SH-SY5Y (cell line): ENCODE measurements at regions not wholly inside any gene's neighbourhood (a gene's known extent, or its start where the extent isn't known, plus 50 kb on each side); places are given as distances from the start of the nearest gene placed in this dataset.

ENCODE experiments used
- GATA2 ChIP-seq: IDR thresholded peaks from 2 replicates; pipeline ENCODE4 v1.6.1; 2011; ENCODE audit warnings: mild to moderate bottlenecking, low read depth, low read length
- GATA3 ChIP-seq: IDR thresholded peaks from 2 replicates; pipeline ENCODE4 v1.6.1; 2011; ENCODE audit warnings: low read depth, mild to moderate bottlenecking, low read length, moderate library complexity

DNA sequence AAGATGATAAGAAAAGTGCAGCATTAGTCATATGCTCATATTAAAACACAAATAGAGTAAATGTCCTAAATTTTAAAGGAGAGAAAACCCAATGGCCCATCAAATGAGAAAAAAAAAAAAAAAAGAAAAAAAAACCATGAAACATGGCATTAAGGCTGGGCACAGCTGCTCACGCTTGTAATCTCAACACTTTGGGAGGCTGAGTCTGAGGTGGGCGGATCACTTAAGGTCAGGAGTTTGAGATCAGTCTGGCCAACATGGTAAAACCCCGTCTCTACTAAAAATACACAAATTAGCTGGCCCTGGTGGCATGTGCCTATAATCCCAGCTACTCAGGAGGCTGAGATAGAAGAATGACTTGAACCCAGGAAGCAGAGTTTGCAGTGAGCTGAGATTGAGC lies 515.5 kb upstream of the ANO3 start:
- TF ChIP-seq GATA2 (no peak), GATA3 (no peak)

DNA sequence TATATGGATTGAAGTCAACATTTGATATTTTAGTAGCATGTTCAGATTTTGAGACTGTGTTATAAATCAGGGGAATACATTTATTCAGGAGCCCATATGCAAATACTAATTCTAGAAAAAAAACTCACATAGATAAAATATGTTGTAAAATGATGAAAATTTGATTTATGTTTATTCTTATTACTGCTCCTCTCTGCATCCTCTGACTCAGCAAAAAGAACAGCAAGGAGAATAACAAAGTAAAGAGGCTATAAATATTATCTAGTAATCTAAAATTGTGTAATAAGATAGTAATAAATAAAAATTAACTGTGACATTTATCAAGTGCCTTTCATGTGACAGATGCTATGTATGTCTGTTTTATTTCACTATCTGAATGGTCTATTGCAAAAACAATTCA lies 507.2 kb upstream of the ANO3 start:
- TF ChIP-seq GATA2 (no peak), GATA3 (no peak)

DNA sequence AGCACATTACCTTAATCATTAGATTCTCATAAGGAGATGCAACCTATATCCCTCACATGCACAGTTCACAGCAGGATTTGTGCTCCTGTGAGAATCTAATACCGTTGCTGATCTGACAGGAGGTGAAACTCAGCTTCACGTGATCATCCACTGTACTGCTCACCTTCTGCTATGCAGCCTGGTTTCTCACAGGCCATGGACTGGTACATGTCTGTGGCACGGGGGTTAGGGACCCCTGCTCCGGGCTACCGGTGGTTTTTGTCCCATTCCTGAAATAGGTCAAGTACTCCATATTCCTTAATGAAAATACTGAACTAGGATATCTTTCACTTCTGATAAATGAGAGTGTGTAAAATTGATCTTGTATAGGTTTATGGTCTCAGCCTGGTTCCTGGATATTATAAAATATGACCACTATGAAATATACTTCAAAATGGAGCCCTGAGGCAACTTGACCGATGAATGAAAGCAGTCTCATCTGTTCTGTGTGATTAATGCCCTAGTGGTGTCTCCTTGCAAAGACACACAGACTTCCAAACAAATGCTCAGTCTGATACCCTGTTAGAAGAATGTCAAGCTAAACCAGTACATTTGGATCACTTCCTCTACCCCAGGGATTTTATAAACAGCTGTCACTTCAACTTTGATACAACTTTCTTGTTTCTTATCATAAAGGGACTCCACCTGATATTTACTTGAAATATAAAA lies 492.9 kb upstream of the ANO3 start:
- no peak for TF ChIP-seq GATA2
- TF ChIP-seq GATA3, result no peak

DNA sequence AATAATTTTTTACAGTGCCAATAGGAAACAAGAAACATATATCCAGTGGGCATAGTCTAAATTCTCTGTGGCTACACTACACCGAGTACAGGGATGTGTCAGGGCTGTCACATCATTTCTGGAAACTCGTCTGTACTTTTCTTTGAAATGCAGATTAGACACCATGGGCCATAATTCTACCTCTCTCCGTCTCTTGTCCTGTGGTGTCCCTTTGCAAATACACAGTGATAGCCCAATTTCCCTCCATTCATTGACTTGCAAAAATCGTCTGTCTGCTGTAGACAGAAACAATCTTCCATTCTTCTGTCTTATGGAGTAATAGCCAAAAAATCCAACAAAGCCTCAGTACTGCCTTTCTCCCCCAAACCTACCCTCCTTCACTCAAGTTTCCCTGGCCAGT lies 487.1 kb upstream of the ANO3 start:
- TF ChIP-seq GATA2 (no peak), GATA3 (no peak)

DNA sequence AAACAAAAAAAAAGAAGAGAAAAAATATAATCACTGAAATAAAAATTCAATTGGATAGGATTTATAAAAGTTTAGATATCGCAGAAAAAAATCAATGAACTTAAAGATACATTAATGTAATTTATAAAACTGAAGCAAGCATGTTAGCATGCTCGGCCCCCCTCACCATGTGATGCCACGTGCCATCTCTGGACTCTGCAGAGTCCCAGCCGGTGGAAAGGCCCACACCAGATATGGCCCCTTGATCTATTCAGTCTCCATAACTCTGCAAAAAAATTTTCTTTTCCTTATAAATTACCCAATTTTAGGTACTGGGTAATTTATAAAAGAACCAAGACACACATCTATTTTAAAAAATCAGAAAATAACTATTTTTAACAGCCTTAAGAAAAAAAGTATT lies 476.0 kb upstream of the ANO3 start:
- TF ChIP-seq GATA3 (no peak), GATA2 (no peak)

DNA sequence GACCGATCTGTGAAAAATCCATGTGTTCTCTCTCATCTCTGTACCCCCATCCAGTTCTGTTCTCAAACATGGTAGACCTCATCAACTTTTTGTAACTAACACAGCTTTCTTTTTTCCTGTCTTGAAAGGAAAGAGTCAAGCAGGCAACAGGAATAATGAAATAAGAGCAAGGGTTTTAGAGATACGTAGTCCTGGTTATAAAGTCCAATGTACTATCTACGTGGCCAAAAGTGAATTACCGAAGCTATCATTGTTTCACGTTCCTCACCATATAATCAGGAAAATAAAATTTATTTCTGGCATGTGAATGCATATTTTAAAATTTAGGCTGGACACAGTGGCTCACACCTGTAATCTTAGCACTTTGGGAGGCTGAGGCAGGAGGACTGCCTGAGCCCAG lies 472.2 kb upstream of the ANO3 start:
- TF ChIP-seq GATA2 (no peak), GATA3 (no peak)

DNA sequence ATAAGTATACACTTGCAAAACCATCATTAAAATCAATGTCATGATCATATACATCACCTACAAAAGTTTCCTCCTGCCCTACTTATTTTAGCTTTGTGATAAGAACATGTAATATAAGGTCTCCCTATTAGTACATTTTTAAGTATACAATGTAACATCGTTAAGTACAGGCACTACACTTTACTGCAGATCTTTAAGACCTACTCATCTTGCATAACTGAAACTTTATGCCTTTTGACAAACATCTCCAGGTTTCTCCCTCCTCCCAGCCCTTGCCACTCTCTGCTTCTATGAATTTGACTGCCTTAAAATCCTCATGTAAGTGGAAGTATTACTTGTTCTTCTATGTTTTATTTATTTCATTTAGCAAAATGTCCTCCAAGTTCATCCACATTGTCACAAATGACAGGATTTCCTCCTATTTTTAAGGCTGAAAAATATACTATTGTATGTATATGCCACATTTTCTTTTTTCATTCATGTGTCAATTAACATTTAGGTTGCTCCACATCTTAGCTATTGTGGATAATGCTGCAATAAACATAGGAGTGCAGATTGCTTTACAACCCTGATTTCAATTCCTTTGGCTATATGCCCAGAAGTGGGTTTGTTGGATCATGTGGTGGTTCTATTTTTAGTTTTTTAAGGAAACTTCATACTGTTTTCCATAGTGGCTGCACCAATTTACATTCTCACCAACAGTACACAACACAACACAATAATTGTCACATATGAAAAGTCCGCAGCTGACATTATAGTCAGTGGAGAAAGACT lies 471.1 kb upstream of the ANO3 start:
- no peak for TF ChIP-seq GATA2
- TF ChIP-seq GATA3, result no peak

DNA sequence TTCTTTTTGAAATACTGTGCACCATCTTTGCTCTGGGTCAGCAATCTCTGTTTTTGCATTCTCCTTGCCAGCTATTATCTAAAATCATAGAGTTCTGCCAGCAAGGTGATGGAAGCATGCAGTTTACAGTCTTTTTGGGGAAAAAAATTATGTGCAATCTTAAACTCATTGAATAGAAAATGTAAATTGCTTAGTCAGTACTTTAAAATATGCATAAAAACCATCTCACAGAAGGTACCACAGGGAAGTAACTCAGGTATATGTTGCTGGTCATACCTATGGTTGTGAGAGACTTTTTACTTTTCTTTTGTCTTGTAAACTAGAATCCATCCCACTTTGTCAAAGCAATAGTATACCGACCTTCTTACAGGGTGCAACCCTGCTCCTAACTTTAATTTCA lies 469.8 kb upstream of the ANO3 start:
- TF ChIP-seq GATA3, result no peak
- TF ChIP-seq GATA2, result no peak

DNA sequence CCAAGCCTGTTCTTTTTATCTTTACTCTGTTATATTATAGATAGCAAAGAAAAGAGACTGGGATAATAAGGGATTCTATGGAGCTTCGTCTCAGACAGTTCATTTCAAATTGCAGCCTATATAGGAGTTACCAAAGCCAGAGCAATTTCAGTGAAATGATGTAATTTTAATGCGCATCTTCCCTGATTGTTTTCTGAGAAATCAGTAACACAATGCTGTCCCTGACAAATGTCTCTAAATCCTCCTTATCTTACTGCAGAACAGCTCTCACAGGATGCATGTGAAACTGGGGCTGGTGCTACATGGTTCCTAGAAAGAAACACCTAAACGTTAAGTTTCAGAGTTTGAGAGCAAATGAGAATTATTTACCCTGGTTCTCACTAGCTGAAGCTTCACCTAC lies 467.9 kb upstream of the ANO3 start:
- TF ChIP-seq GATA3, result no peak
- no peak for TF ChIP-seq GATA2

DNA sequence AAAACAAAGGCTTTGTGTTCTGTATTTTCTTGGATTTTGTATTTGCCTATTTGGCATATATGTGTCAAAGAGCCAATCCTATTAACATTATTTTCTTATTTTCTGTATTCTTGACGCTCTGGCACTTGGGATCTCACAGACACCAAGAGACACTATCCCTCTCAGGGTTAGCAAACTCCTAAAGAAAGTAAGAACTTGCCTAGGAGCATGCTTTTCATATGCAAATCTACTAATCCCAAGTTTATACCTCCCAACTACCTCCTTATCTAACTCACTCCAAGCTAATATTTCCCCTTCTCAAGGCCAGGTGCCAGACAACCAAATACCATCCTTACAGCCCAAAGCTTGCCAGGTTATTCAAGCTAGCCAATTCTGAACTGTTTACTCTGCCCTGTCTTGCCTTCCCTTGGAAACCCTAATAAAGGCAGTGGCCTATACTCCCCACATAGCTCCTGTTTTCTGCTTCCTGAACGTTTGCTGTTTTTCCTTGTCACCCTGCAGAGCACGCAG lies 455.4 kb upstream of the ANO3 start:
- no peak for TF ChIP-seq GATA3
- no peak for TF ChIP-seq GATA2

DNA sequence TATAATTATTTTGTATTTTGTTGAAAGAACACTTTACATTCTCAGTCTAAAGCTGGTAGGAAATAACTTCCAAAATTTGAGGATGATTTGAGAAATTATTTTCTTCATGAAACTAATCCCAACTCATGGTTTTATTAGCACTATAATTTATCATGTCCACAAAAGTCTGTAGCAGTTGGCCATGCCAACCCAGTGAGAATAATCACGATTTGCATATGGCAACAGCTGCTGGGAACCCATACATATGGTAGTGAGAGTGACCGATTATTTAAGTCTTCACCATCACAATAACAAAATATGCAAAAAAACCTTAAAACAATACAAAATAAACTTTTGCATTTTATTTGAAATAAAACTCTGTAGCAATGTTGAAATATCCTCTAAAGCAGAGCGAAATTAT lies 445.9 kb upstream of the ANO3 start:
- no peak for TF ChIP-seq GATA2
- no peak for TF ChIP-seq GATA3

DNA sequence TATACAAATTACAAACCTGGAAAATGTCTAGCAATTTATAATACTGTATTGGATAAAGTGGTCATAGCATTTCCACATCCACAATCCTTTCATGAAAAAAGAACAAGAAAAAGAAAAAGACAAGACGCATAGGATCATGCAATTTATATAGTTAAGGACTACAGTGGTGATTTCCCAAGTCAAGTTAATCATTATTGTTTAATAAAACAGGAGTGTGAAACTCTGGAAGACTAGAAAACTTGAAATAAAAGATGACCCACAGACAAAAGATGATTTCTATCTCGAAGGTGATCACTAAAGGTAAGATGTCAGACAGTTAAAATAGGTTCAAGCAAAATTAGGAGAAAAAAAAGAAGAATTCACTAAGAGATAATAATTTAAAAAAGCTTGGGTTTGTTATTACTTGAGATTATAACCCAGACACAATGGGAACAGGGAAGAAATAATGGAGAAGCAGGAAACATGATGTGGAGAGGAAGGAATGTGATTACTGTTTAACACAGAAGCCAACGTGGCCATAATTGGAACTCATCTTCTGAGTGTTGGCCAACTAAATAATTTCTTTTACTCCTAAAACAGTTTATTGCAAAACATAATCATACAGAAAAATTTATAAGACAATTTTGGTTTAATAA lies 441.2 kb upstream of the ANO3 start:
- TF ChIP-seq GATA2 (no peak), GATA3 (no peak)

DNA sequence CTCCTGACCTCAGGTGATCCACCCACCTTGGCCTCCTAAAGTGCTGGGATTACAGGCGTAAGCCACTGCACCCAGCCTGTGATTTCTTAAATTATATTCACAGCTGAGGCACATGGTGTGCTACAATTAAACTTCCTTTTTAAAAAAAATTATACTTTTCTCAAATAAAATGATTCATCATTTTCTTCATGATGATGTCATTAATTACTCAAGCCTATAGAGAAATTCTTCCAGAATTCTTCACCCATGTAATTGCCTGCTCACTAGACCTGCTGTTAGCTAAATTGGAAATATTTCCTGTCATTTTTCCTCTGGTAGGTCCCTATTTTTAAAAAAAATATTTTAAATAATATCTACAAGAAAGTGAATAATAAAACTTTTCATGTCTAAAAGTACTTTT lies 440.0 kb upstream of the ANO3 start:
- no peak for TF ChIP-seq GATA2
- TF ChIP-seq GATA3, result no peak

DNA sequence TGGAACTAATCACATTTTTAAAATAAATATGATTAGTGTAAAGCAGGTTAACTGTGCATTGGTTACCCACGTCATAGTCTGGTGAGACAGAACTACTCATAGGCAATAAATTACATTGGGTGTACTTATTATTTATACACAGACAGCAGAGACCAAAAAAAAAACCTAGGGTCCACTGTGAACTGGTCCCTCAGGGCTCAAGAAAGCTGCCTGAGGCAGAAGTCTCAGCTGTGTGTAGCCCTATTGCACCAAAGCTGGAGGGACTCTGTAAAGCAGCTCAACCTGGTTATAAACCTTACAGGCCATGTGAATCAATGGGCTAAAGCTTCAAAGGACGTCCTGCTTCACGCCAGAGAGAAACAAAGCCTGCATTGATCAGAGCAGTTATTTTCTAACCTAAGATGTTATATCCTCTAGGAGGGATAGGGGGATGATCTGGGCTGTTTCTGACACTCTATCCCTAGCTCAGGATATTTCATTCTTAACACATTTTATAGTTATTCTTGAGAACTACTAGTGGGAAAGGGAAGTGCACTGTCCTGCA lies 432.2 kb upstream of the ANO3 start:
- TF ChIP-seq GATA3, result no peak
- TF ChIP-seq GATA2, result no peak

DNA sequence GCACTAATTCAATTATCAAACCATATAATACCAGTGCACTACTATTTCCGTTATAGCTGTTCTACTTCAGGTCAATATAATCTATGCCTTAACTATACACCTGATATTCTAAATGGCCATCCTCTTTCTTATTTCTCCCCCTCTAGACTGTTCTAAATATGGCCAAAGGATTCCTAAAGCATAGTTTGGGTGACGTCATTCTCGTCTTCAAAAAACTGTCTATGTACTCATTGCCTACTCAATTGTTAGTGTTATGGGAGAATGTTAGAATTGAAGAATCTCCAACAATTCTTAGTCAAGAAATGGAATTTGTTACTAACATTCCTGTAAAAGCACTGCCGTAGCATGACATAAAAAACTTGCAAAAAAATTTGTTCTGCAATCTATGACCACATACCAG lies 431.1 kb upstream of the ANO3 start:
- no peak for TF ChIP-seq GATA3
- no peak for TF ChIP-seq GATA2
